ENCODE measurements at regions not wholly inside any gene's neighbourhood (a gene's known extent, or its start where the extent isn't known, plus 50 kb on each side); places are given as distances from the start of the nearest gene placed in this dataset.

DNA sequence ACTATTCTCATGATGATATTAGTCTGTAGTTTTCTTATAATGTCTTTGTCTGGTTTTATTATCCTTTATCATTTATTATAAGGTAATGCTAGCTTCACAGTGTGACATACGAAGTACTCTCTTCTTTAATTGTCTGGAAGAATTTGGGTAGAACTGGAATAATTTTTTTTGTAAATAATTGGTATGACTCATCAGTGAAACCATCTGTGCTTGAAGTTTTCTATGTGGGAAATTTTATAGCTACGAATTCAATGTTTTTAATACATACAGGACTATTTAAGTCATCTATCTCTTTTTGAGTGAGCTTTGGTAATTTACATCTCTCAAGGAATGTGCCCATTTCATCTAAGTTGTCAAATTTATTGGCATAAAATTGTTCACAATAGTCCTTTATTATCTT lies 86.3 kb downstream of the SOD2 start:
- TF ChIP-seq, protein P1, sequence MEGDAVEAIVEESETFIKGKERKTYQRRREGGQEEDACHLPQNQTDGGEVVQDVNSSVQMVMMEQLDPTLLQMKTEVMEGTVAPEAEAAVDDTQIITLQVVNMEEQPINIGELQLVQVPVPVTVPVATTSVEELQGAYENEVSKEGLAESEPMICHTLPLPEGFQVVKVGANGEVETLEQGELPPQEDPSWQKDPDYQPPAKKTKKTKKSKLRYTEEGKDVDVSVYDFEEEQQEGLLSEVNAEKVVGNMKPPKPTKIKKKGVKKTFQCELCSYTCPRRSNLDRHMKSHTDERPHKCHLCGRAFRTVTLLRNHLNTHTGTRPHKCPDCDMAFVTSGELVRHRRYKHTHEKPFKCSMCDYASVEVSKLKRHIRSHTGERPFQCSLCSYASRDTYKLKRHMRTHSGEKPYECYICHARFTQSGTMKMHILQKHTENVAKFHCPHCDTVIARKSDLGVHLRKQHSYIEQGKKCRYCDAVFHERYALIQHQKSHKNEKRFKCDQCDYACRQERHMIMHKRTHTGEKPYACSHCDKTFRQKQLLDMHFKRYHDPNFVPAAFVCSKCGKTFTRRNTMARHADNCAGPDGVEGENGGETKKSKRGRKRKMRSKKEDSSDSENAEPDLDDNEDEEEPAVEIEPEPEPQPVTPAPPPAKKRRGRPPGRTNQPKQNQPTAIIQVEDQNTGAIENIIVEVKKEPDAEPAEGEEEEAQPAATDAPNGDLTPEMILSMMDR (conservative IDR thresholded peaks at IDR 0.05 in 1 of 2, IDR thresholded peaks at IDR 0.05 in 1 of 2; ENCODE audit: extremely low read depth in 1 of 2, insufficient read depth in 1 of 2, low read depth in 1 of 2, low read length in 2 of 2), result no peak
- TF ChIP-seq EZH2 (IDR thresholded peaks at IDR 0.05; ENCODE audit: borderline replicate concordance, low read length), result no peak
